Caco-2 (cell line): ENCODE measurements at regions not wholly inside any gene's neighbourhood (a gene's known extent, or its start where the extent isn't known, plus 50 kb on each side); places are given as distances from the start of the nearest gene placed in this dataset.

ENCODE experiments used
- BruUV-seq: library from RNA; stranded (reverse); fragments of 400-500 nt; replicated peaks from 2 replicates; lab custom pipeline; 2021; lab: Mats Ljungman, UMichigan
- CTCF ChIA-PET: fragments of 300-600 bp; sonication (Branson Sonifier 250); formaldehyde crosslinking; loops from one replicate; lab custom pipeline; 2022; ENCODE audit warnings: antibody characterized with exemption; lab: Charles Lee
- POLR2A ChIA-PET: fragments of 300-600 bp; sonication (Branson Sonifier 250); formaldehyde crosslinking; loops from one replicate; lab custom pipeline; 2022; ENCODE audit warnings: antibody characterized with exemption; lab: Charles Lee
- DNase-seq, 2 experiments: peaks; one replicate each; pipeline versions ENCODE4 v3.0.0 to v3.0.0-alpha.2; 2020 to 2022
- H3K27me3 ChIP-seq: replicated peaks from 2 replicates; pipeline ENCODE4 v1.6.0; 2011; ENCODE audit warnings: low read length; ENCODE audit not compliant: control insufficient read depth, insufficient read depth
- H3K36me3 ChIP-seq: 2 replicates; pipeline ENCODE4 v1.5.1; 2011; ENCODE audit warnings: low read length; ENCODE audit not compliant: control insufficient read depth, insufficient read depth
- H3K4me1 ChIP-seq: fragments of 250-450 bp; sonication (Bioruptor Pico); 2 replicates; pipeline ENCODE4 v1.5.1; 2020; ENCODE audit warnings: mild to moderate bottlenecking
- H3K4me3 ChIP-seq: 2 replicates; pipeline ENCODE4 v1.5.1; 2011; ENCODE audit warnings: low read depth, mild to moderate bottlenecking, control low read depth, low read length
- H3K9me3 ChIP-seq: fragments of 250-450 bp; sonication (Bioruptor Pico); 2 replicates; pipeline ENCODE4 v1.5.1; 2020; ENCODE audit warnings: mild to moderate bottlenecking, moderate library complexity
- H3K27ac Mint-ChIP-seq: one replicate; pipeline ENCODE4 v1.8.0; 2022; ENCODE audit warnings: mixed read lengths; ENCODE audit not compliant: unreplicated experiment
- H3K27me3 Mint-ChIP-seq: one replicate; pipeline ENCODE4 v1.8.0; 2022; ENCODE audit warnings: mixed read lengths; ENCODE audit not compliant: insufficient read depth, unreplicated experiment
- H3K36me3 Mint-ChIP-seq: one replicate; pipeline ENCODE4 v1.8.0; 2022; ENCODE audit warnings: mild to moderate bottlenecking, mixed read lengths; ENCODE audit not compliant: insufficient read depth, unreplicated experiment
- H3K4me1 Mint-ChIP-seq: one replicate; pipeline ENCODE4 v1.8.0; 2022; ENCODE audit warnings: low read depth, mixed read lengths; ENCODE audit not compliant: unreplicated experiment
- H3K4me3 Mint-ChIP-seq: one replicate; pipeline ENCODE4 v1.8.0; 2022; ENCODE audit warnings: mild to moderate bottlenecking, moderate library complexity, mixed read lengths; ENCODE audit not compliant: unreplicated experiment
- H3K9me3 Mint-ChIP-seq: one replicate; pipeline ENCODE4 v1.8.0; 2022; ENCODE audit warnings: mixed read lengths; ENCODE audit not compliant: unreplicated experiment
- intact Hi-C: fragments of 100-400 bp; cut with micrococcal nuclease; formaldehyde crosslinking; loops from one replicate; pipeline ENCODE4 v1.10.0; 2022; ENCODE audit not compliant: unreplicated experiment
- TF ChIP-seq, protein P1 (sequence below), 2 experiments: fragments of 200-600 bp in 1 of 2; IDR thresholded peaks; 1 replicate in 1 of 2; 2 replicates in 1 of 2; pipeline versions ENCODE4 v1.5.1 to v1.8.0; 2011 to 2022; ENCODE audit warnings: antibody characterized with exemption in 1 of 2, control low read depth in 1 of 2, inconsistent platforms in 1 of 2, low read depth in 1 of 2, low read length in 1 of 2, mild to moderate bottlenecking in 1 of 2, moderate library complexity in 1 of 2; ENCODE audit not compliant: insufficient read depth in 1 of 2, severe bottlenecking in 1 of 2, unreplicated experiment in 1 of 2

DNA sequence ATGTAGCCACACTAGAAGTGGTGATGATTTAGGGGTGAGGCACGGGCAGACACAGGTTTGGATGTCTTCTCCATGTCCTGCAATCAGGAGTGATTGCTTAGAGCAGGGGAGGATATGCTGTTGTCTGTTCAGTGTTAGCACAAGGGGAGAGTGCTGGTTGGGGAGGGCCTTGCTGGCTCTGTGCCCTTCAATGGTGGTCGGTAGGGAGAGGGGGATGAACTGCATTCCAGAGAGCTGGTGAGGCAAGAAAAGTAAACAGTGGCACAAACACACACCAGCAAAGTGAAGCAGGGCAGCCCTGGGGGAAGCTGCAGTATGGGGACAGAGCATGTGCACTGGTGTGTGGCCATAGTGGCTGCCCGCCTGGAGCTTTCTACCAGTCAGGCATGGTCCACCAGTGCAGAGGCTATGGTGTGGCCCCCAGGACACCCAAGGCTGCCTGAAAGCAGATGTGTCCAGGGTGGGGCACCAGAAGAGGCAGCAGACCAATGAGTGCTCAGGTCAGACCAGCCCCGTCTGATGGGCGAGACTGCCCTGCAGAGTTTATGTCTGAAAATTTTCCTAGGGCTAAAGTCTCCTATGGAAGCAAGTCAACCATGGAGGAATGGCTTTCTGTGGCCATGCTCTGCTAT lies 1676.9 kb downstream of the PCDH9 start:
- no peak for DNase-seq
- H3K9me3 ChIP-seq, result no peaks in the 10 kb centered on the region
- H3K36me3 Mint-ChIP-seq, result no peaks in the 10 kb centered on the region
- no peaks in the 10 kb centered on the region for H3K4me1 Mint-ChIP-seq
- no peaks in the 10 kb centered on the region for H3K4me1 ChIP-seq
- H3K4me3 Mint-ChIP-seq, result no peak overlapping the region
- intact Hi-C loops, result no loop called here
- H3K27me3 ChIP-seq, result no peaks in the 10 kb centered on the region
- no peaks in the 10 kb centered on the region for H3K9me3 Mint-ChIP-seq
- CTCF ChIA-PET, result no interaction called here
- TF ChIP-seq, protein P1, sequence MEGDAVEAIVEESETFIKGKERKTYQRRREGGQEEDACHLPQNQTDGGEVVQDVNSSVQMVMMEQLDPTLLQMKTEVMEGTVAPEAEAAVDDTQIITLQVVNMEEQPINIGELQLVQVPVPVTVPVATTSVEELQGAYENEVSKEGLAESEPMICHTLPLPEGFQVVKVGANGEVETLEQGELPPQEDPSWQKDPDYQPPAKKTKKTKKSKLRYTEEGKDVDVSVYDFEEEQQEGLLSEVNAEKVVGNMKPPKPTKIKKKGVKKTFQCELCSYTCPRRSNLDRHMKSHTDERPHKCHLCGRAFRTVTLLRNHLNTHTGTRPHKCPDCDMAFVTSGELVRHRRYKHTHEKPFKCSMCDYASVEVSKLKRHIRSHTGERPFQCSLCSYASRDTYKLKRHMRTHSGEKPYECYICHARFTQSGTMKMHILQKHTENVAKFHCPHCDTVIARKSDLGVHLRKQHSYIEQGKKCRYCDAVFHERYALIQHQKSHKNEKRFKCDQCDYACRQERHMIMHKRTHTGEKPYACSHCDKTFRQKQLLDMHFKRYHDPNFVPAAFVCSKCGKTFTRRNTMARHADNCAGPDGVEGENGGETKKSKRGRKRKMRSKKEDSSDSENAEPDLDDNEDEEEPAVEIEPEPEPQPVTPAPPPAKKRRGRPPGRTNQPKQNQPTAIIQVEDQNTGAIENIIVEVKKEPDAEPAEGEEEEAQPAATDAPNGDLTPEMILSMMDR (IDR thresholded peaks at IDR 0.05; ENCODE audit: insufficient read depth in 1 of 2, low read depth in 1 of 2, low read length in 1 of 2, severe bottlenecking in 1 of 2, unreplicated experiment in 1 of 2), result no peak
- POLR2A ChIA-PET, result no interaction called here
- no TSS peak for BruUV-seq
- H3K4me3 ChIP-seq, result no peak overlapping the region
- no peaks in the 10 kb centered on the region for H3K27me3 Mint-ChIP-seq
- H3K36me3 ChIP-seq, result no peaks in the 10 kb centered on the region
- H3K27ac Mint-ChIP-seq, result no peak overlapping the region

DNA sequence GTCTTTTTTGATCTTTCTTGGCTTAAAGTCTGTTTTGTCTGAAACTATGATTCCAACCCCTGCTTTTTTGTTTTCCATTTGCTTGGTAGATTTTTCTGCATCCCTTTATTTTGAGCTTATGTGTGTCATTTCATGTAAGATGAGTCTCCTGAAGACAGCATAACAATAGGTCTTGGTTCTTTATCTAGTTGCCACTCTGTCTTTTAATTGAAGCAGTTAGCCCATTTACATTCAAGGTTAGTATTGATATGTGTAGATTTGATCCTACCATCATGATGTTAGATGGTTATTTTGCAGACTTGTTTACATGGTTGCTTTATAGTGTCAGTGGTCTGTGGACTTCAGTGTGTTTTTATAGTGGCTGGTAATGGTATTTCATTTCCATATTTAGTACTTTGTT lies 1678.9 kb downstream of the PCDH9 start:
- Histone ChIP-seq H3K27me3 (no peaks in the 10 kb centered on the region), H3K4me1 (no peaks in the 10 kb centered on the region), H3K9me3 (no peaks in the 10 kb centered on the region), H3K36me3 (no peaks in the 10 kb centered on the region), H3K4me3 (no peak overlapping the region)
- Mint-ChIP-seq H3K4me1 (no peaks in the 10 kb centered on the region), H3K36me3 (no peaks in the 10 kb centered on the region), H3K27ac (no peak overlapping the region), H3K27me3 (no peaks in the 10 kb centered on the region), H3K4me3 (no peak overlapping the region), H3K9me3 (peaks cover 8% of the 10 kb centered on the region)
- ChIA-PET CTCF (no interaction called here), POLR2A (no interaction called here)
- intact Hi-C loops, result no loop called here
- TF ChIP-seq, protein P1 (IDR thresholded peaks at IDR 0.05; ENCODE audit: insufficient read depth in 1 of 2, low read depth in 1 of 2, low read length in 1 of 2, severe bottlenecking in 1 of 2, unreplicated experiment in 1 of 2), result no peak
- DNase-seq, result no peak
- BruUV-seq, result no TSS peak

DNA sequence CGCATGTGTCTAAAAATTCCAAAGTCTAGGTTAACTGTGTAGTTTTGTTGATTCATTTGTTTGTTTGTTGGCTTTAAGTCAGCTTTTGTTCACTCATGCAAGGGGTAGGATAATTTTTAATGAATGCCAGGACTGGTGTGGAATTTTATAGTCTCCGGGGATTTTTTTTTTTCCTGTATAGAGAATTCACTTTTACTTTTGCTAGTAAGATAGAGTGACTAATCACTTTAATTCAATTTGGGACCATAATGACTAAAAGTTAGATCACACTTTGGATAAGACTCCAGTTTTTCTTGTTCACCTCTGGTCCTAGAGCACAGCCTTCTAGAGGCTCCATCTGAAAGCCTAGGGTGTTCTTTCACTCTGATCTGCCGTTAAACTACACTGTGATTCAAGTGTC lies 1690.0 kb downstream of the PCDH9 start:
- H3K36me3 ChIP-seq, result no peaks in the 10 kb centered on the region
- ChIA-PET CTCF (no interaction called here), POLR2A (no interaction called here)
- H3K4me1 ChIP-seq, result no peaks in the 10 kb centered on the region
- H3K4me3 Mint-ChIP-seq, result no peak overlapping the region
- no TSS peak for BruUV-seq
- intact Hi-C loops, result no loop called here
- no peak overlapping the region for H3K27ac Mint-ChIP-seq
- H3K9me3 ChIP-seq, result no peaks in the 10 kb centered on the region
- H3K4me3 ChIP-seq, result no peak overlapping the region
- no peaks in the 10 kb centered on the region for H3K4me1 Mint-ChIP-seq
- H3K36me3 Mint-ChIP-seq, result no peaks in the 10 kb centered on the region
- H3K27me3 ChIP-seq, result no peaks in the 10 kb centered on the region
- TF ChIP-seq, protein P1 (IDR thresholded peaks at IDR 0.05; ENCODE audit: insufficient read depth in 1 of 2, low read depth in 1 of 2, low read length in 1 of 2, severe bottlenecking in 1 of 2, unreplicated experiment in 1 of 2), result no peak
- DNase-seq, result no peak
- H3K27me3 Mint-ChIP-seq, result no peaks in the 10 kb centered on the region
- H3K9me3 Mint-ChIP-seq, result no peaks in the 10 kb centered on the region
